Uterus (tissue), 3 donors: ENCODE measurements at regions not wholly inside any gene's neighbourhood (a gene's known extent, or its start where the extent isn't known, plus 50 kb on each side); places are given as distances from the start of the nearest gene placed in this dataset.

ENCODE experiments used
- DNase-seq, 2 donors: peaks; one replicate each; pipeline ENCODE4 v3.0.0-alpha.2; 2019 to 2020
- H3K27ac ChIP-seq, 2 donors: fragments of 200-600 bp; sonication (generic); 1 replicate in 1 of 2; 2 replicates in 1 of 2; pipeline ENCODE4 v1.5.1; 2016 to 2018
- H3K27me3 ChIP-seq, 2 donors: fragments of 200-600 bp; sonication (generic); one replicate each; pipeline ENCODE4 v1.5.1; 2018 to 2019; ENCODE audit warnings: control low read depth in 1 of 2
- H3K36me3 ChIP-seq, 2 donors: fragments of 200-600 bp; sonication (generic); one replicate each; pipeline ENCODE4 v1.5.1; 2019; ENCODE audit warnings: control low read depth in 1 of 2
- H3K4me1 ChIP-seq, 2 donors: fragments of 200-600 bp; sonication (generic); one replicate each; pipeline ENCODE4 v1.5.1; 2018 to 2019; ENCODE audit warnings: control low read depth in 1 of 2
- H3K4me3 ChIP-seq, 2 donors: fragments of 200-600 bp; sonication (generic); 1 replicate in 1 of 2; 2 replicates in 1 of 2; pipeline ENCODE4 v1.5.1; 2018 to 2019; ENCODE audit warnings: mild to moderate bottlenecking in 1 of 2
- H3K9me3 ChIP-seq, 2 donors: fragments of 200-600 bp; sonication (generic); one replicate each; pipeline ENCODE4 v1.5.1; 2019; ENCODE audit warnings: control low read depth in 1 of 2
- POLR2A ChIP-seq, 2 donors: fragments of 450-650 bp; IDR thresholded peaks; one replicate each; pipeline ENCODE4 v1.6.1; 2016; ENCODE audit warnings: antibody characterized with exemption in 2 of 2, mild to moderate bottlenecking in 1 of 2, moderate library complexity in 1 of 2
- intact Hi-C: fragments of 100-400 bp; cut with DNase I; formaldehyde crosslinking; loops from one replicate; pipeline ENCODE4 v1.15.1; 2023; ENCODE audit warnings: low total_unique reads
- TF ChIP-seq, protein P1 (sequence below), 4 experiments: fragments of 200-600 bp in 2 of 4; fragments of 450-650 bp in 2 of 4; sonication (generic) in 2 of 4; IDR thresholded peaks; one replicate each; pipeline ENCODE4 v1.5.1; 2016 to 2019; ENCODE audit warnings: antibody characterized with exemption in 4 of 4, mild to moderate bottlenecking in 2 of 4, moderate library complexity in 1 of 4
- donor health status: DM: yes; HTN: yes; CAD: no.

- DNase-seq: no peak
- H3K4me3 ChIP-seq: no peak overlapping the region
- intact Hi-C loops: no loop called here
- H3K4me1 ChIP-seq: no peaks in the 10 kb centered on the region
- no peaks in the 10 kb centered on the region for H3K9me3 ChIP-seq
- no peak overlapping the region for H3K27ac ChIP-seq
- H3K27me3 ChIP-seq: no peaks in the 10 kb centered on the region
- no peaks in the 10 kb centered on the region for H3K36me3 ChIP-seq
- TF ChIP-seq POLR2A (IDR thresholded peaks at IDR 0.05): no peak
- TF ChIP-seq, protein P1, sequence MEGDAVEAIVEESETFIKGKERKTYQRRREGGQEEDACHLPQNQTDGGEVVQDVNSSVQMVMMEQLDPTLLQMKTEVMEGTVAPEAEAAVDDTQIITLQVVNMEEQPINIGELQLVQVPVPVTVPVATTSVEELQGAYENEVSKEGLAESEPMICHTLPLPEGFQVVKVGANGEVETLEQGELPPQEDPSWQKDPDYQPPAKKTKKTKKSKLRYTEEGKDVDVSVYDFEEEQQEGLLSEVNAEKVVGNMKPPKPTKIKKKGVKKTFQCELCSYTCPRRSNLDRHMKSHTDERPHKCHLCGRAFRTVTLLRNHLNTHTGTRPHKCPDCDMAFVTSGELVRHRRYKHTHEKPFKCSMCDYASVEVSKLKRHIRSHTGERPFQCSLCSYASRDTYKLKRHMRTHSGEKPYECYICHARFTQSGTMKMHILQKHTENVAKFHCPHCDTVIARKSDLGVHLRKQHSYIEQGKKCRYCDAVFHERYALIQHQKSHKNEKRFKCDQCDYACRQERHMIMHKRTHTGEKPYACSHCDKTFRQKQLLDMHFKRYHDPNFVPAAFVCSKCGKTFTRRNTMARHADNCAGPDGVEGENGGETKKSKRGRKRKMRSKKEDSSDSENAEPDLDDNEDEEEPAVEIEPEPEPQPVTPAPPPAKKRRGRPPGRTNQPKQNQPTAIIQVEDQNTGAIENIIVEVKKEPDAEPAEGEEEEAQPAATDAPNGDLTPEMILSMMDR (IDR thresholded peaks at IDR 0.05): no peak
These were observed 355.3 kb downstream of the PRELID2 start for GRCh38 chr5:145479857-145480256.

DNA sequence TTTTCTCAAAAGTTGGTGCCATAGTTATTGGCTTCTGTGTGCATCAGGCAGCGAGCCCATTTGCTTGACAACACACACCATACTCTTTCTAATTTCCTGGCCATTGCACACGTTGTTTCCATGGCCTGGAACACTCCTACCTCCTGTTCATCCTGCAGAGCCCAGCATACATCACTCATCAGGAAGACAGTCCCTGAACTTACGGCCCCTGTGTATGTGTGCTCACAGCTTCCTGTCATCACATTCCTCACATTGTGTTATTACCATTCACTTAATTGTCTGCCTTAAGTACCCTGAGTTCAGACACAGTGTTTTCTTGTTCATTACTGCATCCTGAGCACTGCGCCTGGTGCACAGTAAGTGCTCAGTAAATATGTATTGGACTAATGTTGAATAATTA, 355.9 kb downstream of the PRELID2 start:
- Histone ChIP-seq H3K4me1 (no peaks in the 10 kb centered on the region), H3K9me3 (no peaks in the 10 kb centered on the region), H3K36me3 (no peaks in the 10 kb centered on the region), H3K27ac (no peak overlapping the region), H3K27me3 (no peaks in the 10 kb centered on the region), H3K4me3 (no peak overlapping the region)
- TF ChIP-seq, protein P1 (IDR thresholded peaks at IDR 0.05): no peak
- no peak for TF ChIP-seq POLR2A (IDR thresholded peaks at IDR 0.05)
- intact Hi-C loops: no loop called here
- DNase-seq: no peak

DNA sequence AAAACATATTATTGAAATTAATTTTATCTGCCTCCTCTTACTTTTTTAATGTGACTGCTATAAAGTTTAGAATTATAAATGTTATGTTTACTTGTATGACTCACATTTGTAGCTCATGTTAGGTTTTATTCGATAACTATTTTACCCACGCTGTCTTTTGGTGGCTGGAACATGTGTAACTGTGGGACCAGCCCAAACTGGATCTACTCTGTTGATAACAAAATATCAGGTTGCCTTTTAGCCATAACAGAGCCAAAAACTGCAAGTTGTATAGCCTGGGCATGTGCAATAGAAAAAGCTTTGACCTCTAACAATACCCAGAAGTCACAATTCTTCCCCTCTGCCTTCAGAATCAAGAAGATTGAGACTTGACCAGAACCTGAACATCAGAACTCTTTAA, 356.5 kb downstream of the PRELID2 start:
- DNase-seq: no peak
- no peak overlapping the region for H3K27ac ChIP-seq
- no peaks in the 10 kb centered on the region for H3K27me3 ChIP-seq
- TF ChIP-seq POLR2A (IDR thresholded peaks at IDR 0.05): no peak
- TF ChIP-seq, protein P1 (IDR thresholded peaks at IDR 0.05): no peak
- intact Hi-C loops: no loop called here
- no peaks in the 10 kb centered on the region for H3K4me1 ChIP-seq
- no peaks in the 10 kb centered on the region for H3K9me3 ChIP-seq
- H3K36me3 ChIP-seq: no peaks in the 10 kb centered on the region
- no peak overlapping the region for H3K4me3 ChIP-seq

DNA sequence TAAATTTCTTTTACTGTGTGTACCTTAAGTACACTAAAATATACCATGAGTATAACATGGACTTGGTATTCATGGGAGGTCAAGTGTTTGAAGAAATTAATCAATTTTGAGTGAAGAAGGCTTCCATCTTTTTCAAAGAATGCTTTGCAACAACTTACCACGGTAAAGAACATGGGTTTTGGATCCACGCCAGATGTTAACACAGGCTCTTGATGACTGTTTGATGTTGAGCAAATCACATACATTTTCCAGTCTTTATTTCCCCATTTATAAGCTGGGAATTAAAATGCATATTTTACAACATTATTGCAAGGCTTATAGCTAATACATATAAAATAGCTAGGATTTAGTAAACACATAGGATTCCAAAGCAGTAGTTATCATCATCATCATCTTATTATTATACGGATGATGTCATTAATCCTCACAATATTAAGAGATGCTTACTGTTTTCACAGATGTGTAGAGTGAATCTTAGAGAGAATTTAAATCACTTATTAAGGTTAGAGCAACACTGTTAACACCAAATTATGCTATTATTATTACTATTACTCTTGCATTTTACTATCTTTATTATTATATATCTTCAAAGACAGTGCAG, 362.0 kb downstream of the PRELID2 start:
- H3K4me1 ChIP-seq: no peaks in the 10 kb centered on the region
- DNase-seq: no peak
- H3K36me3 ChIP-seq: no peaks in the 10 kb centered on the region
- H3K4me3 ChIP-seq: no peak overlapping the region
- intact Hi-C loops: no loop called here
- no peak overlapping the region for H3K27ac ChIP-seq
- no peaks in the 10 kb centered on the region for H3K27me3 ChIP-seq
- TF ChIP-seq, protein P1 (IDR thresholded peaks at IDR 0.05): no peak
- TF ChIP-seq POLR2A (IDR thresholded peaks at IDR 0.05): no peak
- H3K9me3 ChIP-seq: no peaks in the 10 kb centered on the region

- no peak overlapping the region for H3K27ac ChIP-seq
These were observed 363.1 kb downstream of the PRELID2 start for GRCh38 chr5:145471831-145472612.

More at GRCh38 chr5:145471831-145472612, 363.1 kb downstream of the PRELID2 start:
- Histone ChIP-seq H3K27me3 (no peaks in the 10 kb centered on the region), H3K4me3 (no peak overlapping the region), H3K36me3 (no peaks in the 10 kb centered on the region), H3K9me3 (no peaks in the 10 kb centered on the region), H3K4me1 (no peaks in the 10 kb centered on the region)
- DNase-seq: no peak
- TF ChIP-seq, protein P1 (IDR thresholded peaks at IDR 0.05): no peak
- TF ChIP-seq POLR2A (IDR thresholded peaks at IDR 0.05): no peak
- intact Hi-C loops: no loop called here
